Adipocyte (in vitro differentiated cells): ENCODE measurements at regions not wholly inside any gene's neighbourhood (a gene's known extent, or its start where the extent isn't known, plus 50 kb on each side); places are given as distances from the start of the nearest gene placed in this dataset.
"Not testable (repeated sequence)": the region's sequence is repeated elsewhere in the genome, so short reads cannot be mapped to it uniquely, and the experiment has no call there.

Source experiments
- DNase-seq: peaks from one replicate; pipeline ENCODE4 v3.0.0-alpha.2; 2015; ENCODE audit warnings: low read depth
- H3K27me3 ChIP-seq: replicated peaks from 2 replicates; pipeline ENCODE4 v1.7.0; 2013; ENCODE audit warnings: mild to moderate bottlenecking, low read length, moderate library complexity; ENCODE audit not compliant: control insufficient read depth, insufficient read depth
- H3K36me3 ChIP-seq: 2 replicates; pipeline ENCODE4 v1.7.0; 2013; ENCODE audit warnings: low read length, mild to moderate bottlenecking, moderate library complexity; ENCODE audit not compliant: control insufficient read depth, insufficient read depth, severe bottlenecking
- H3K4me1 ChIP-seq: 2 replicates; pipeline ENCODE4 v1.7.0; 2013; ENCODE audit warnings: mild to moderate bottlenecking, low read length, moderate library complexity; ENCODE audit not compliant: control insufficient read depth, insufficient read depth
- H3K4me3 ChIP-seq: 2 replicates; pipeline ENCODE4 v1.7.0; 2013; ENCODE audit warnings: mild to moderate bottlenecking, low read length, moderate library complexity
- H3K9ac ChIP-seq: 2 replicates; pipeline ENCODE4 v1.7.0; 2013; ENCODE audit warnings: mild to moderate bottlenecking, low read length, moderate library complexity
- H3K9me3 ChIP-seq: 2 replicates; pipeline ENCODE4 v1.7.0; 2013; ENCODE audit warnings: mild to moderate bottlenecking, low read length, moderate library complexity; ENCODE audit not compliant: control insufficient read depth

- Histone ChIP-seq H3K4me1 (no peaks in the 10 kb centered on the region), H3K4me3 (no peak overlapping the region), H3K36me3 (no peaks in the 10 kb centered on the region), H3K9me3 (no peaks in the 10 kb centered on the region), H3K27me3 (no peaks in the 10 kb centered on the region), H3K9ac (no peak overlapping the region)
- no peak for DNase-seq
These were observed 1303.5 kb downstream of the RAPGEF2 start for GRCh38 chr4:160406263-160406825.

DNA sequence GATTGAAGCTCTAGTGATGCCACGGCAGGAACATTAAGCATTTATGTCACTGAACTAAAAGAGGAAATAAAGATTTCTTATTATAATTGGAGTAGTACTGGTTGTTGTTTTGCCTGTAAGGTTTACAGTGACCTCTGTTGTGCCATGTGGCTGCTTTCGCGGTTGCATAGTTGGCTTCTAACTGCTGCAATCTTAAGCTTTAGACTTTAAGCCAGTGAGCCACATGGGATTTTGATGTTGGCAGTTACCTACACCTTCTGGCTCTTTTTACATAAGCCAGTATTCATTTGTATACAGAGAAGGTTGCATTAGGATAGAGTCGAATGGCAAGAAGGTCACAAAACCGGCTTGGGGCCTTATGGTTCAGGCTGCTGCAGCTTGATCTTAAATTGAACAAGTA is 1311.6 kb downstream of the RAPGEF2 start:
- Histone ChIP-seq H3K4me3 (no peak overlapping the region), H3K9ac (no peak overlapping the region), H3K4me1 (no peaks in the 10 kb centered on the region), H3K27me3 (no peaks in the 10 kb centered on the region), H3K9me3 (no peaks in the 10 kb centered on the region), H3K36me3 (no peaks in the 10 kb centered on the region)
- DNase-seq, result no peak

DNA sequence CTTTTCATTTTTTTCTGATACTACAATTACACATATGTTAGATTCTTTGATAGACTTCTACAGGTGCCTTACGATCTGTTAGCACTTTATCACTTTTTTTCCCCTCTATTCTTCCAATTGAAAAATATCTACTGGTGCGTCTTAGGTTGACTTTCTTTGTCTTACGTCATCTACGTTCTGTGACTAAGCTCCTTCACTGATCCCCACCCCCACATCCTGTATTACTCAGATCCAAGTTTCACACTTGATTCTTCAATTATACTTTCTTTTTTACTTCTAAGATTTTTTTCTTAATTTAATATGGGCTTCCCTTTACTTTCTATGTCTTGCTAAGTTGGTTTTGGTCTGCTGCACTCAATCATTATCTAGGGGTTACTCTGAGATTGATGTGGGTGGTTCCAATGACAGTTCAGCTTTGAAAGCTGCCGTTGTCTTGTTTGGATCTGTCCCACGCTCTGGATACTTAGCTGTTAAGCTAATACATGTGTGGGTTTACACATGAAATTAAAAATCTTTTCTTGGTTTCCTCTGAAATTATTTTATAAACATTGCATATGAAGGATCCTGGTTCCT is 1321.1 kb downstream of the RAPGEF2 start:
- H3K4me1 ChIP-seq, result no peaks in the 10 kb centered on the region
- DNase-seq, result no peak

GRCh38 chr4:160426233-160426632 is 1323.4 kb downstream of the RAPGEF2 start:
- Histone ChIP-seq H3K27me3 (no peaks in the 10 kb centered on the region), H3K9me3 (no peaks in the 10 kb centered on the region), H3K4me1 (no peaks in the 10 kb centered on the region), H3K36me3 (no peaks in the 10 kb centered on the region), H3K4me3 (no peak overlapping the region), H3K9ac (no peak overlapping the region)
- DNase-seq, result no peak

More for the DNA sequence above, 1321.1 kb downstream of the RAPGEF2 start:
- no peak overlapping the region for H3K4me3 ChIP-seq
- H3K9ac ChIP-seq, result no peak overlapping the region
- no peaks in the 10 kb centered on the region for H3K27me3 ChIP-seq
- H3K36me3 ChIP-seq, result no peaks in the 10 kb centered on the region
- no peaks in the 10 kb centered on the region for H3K9me3 ChIP-seq

GRCh38 chr4:160450876-160451275 is 1348.0 kb downstream of the RAPGEF2 start:
- no peak overlapping the region for H3K4me3 ChIP-seq
- H3K27me3 ChIP-seq, result no peaks in the 10 kb centered on the region
- H3K9ac ChIP-seq, result no peak overlapping the region
- H3K4me1 ChIP-seq, result no peaks in the 10 kb centered on the region
- H3K36me3 ChIP-seq, result no peaks in the 10 kb centered on the region
- no peak for DNase-seq
- H3K9me3 ChIP-seq, result no peaks in the 10 kb centered on the region

DNA sequence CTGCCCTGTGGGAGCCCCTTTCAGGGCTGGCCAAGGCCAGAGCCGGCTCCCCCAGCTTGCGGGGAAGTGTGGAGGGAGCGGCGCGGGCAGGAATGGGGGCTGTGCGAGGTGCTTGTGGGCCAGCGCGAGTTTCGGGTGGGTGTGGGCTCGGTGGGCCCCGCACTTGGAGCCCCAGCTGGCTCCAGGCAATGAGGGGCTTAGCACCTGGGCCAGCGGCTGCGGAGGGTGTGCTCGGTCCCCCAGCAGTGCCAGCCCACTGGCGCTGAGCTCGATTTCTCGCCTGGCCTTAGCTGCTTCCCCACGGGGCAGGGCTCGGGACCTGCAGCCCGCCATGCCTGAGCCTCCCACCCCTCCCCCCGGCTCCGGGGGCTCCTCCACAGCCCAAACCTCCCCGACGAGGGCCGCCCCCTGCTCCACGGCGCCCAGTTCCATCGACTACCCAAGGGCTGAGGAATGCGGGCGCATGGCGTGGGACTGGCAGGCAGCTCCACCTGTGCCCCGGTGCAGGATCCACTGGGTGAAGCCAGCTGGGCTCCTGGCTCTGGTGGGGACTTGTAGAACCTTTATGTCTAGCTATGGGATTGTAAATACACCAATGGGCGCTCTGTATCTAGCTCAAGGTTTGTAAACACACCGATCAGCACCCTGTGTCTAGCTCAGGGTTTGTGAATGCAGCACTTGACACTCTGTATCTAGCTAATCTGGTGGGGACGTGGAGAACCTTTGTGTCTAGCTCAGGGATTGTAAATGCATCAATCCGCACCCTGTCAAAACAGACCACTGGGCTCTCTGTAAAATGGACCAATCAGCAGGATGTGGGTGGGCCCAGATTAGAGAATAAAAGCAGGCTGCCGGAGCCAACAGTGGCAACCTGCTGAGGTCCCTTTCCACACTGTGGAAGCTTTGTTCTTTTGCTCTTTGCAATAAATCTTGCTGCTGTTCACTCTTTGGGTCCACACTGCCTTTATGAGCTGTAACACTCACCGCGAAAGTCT is 1379.1 kb downstream of the RAPGEF2 start:
- H3K9ac ChIP-seq, H3K9me3 ChIP-seq, H3K27me3 ChIP-seq, DNase-seq, H3K4me1 ChIP-seq, H3K36me3 ChIP-seq, H3K4me3 ChIP-seq: not testable (repeated sequence)

DNA sequence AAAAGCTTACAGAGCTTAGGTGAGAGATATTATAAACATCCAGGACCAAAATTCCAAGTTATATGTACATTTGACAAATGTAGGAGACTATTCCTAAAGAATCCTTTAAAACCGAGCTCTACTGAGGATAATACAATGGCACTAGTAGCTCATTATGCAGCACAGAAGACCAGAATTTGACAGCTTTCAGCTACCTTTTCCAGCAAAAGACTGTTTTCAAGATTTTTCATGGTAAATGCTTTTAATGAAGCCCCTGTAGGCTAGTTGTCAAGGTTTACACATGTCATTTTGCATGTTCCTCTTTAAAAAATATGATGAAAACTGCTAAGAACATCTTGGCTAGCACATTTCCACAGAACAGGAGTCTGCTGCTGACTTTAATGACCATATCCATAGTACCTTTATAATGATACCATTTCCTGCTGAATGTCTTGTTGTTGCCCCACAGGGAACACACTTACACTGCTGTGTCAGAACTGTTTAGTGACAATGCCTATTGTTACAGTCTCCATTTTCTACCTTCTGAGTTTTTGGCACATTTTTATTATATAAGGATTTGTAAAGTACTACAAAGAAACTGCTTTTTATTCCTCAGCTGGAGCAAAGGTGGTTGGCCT is 1382.3 kb downstream of the RAPGEF2 start:
- H3K9me3 ChIP-seq, result peaks cover 2% of the 10 kb centered on the region
- H3K4me3 ChIP-seq, result no peak overlapping the region
- no peaks in the 10 kb centered on the region for H3K36me3 ChIP-seq
- no peak overlapping the region for H3K9ac ChIP-seq
- no peaks in the 10 kb centered on the region for H3K4me1 ChIP-seq
- DNase-seq, result no peak
- no peaks in the 10 kb centered on the region for H3K27me3 ChIP-seq

- Histone ChIP-seq H3K4me1 (no peaks in the 10 kb centered on the region), H3K4me3 (no peak overlapping the region), H3K9me3 (peaks cover 5% of the 10 kb centered on the region)
These were observed 1389.3 kb downstream of the RAPGEF2 start for GRCh38 chr4:160492181-160492580.

GRCh38 chr4:160493206-160493605 is 1390.3 kb downstream of the RAPGEF2 start:
- Histone ChIP-seq H3K27me3 (no peaks in the 10 kb centered on the region), H3K9me3 (peaks cover 5% of the 10 kb centered on the region), H3K4me3 (no peak overlapping the region)

More at GRCh38 chr4:160492181-160492580, 1389.3 kb downstream of the RAPGEF2 start:
- no peak for DNase-seq
- Histone ChIP-seq H3K36me3 (no peaks in the 10 kb centered on the region), H3K9ac (no peak overlapping the region), H3K27me3 (no peaks in the 10 kb centered on the region)

GRCh38 chr4:160495356-160495755 is 1392.5 kb downstream of the RAPGEF2 start:
- Histone ChIP-seq H3K9ac (no peak overlapping the region), H3K27me3 (no peaks in the 10 kb centered on the region), H3K4me1 (no peaks in the 10 kb centered on the region), H3K4me3 (no peak overlapping the region), H3K9me3 (peaks cover 5% of the 10 kb centered on the region), H3K36me3 (no peaks in the 10 kb centered on the region)
- DNase-seq, result no peak

More at GRCh38 chr4:160493206-160493605, 1390.3 kb downstream of the RAPGEF2 start:
- no peaks in the 10 kb centered on the region for H3K4me1 ChIP-seq
- H3K36me3 ChIP-seq, result no peaks in the 10 kb centered on the region
- DNase-seq, result no peak
- no peak overlapping the region for H3K9ac ChIP-seq

DNA sequence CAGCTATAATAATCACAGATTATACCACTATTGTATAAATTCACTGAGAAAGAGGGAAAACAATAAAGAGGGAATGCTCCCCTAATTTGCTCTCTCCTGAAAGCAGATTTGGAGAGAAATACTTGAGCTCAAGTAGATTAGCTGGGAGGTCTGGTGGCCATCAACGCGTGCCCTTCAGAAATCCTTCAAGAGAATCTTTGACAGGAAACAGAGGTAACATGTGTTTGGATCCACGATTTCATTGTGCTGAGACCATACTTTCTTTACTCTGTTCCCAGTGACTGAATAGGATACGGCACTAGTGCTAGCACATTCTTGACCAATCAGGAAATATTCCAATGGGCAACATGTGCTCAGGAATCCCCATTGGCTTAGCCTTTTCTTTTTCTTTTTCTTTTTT is 1395.3 kb downstream of the RAPGEF2 start:
- DNase-seq, result no peak
- no peaks in the 10 kb centered on the region for H3K36me3 ChIP-seq
- no peaks in the 10 kb centered on the region for H3K9me3 ChIP-seq
- H3K9ac ChIP-seq, result no peak overlapping the region
- no peaks in the 10 kb centered on the region for H3K27me3 ChIP-seq
- H3K4me3 ChIP-seq, result no peak overlapping the region
- no peaks in the 10 kb centered on the region for H3K4me1 ChIP-seq
